GM18861 (cell line): ENCODE measurements at regions not wholly inside any gene's neighbourhood (a gene's known extent, or its start where the extent isn't known, plus 50 kb on each side); places are given as distances from the start of the nearest gene placed in this dataset.

Source experiments
- ATAC-seq: cut with Tn5 transposase; IDR thresholded peaks from one replicate; pipeline ENCODE4 v1.9.1; 2021; ENCODE audit not compliant: unreplicated experiment

DNA sequence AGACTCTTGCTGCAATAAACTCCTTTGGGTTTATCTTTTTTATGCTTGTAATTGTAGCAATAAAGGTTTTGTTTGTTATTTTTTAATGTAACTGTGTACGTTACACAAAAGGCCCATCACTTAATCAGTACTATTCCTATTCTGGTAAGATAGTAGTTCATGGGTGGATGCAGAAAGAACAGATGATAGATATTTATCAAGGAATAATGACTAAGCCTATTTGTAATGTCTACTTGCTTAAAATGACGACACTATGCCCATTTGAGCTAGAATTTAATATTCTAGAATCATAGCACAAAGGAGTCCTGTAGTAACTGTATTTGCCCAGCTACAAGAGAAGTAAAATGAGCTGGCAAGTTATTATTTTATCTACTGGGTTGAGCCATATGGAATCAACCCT is 235.4 kb upstream of the DYNLRB2 start:
- ATAC-seq: no peak

DNA sequence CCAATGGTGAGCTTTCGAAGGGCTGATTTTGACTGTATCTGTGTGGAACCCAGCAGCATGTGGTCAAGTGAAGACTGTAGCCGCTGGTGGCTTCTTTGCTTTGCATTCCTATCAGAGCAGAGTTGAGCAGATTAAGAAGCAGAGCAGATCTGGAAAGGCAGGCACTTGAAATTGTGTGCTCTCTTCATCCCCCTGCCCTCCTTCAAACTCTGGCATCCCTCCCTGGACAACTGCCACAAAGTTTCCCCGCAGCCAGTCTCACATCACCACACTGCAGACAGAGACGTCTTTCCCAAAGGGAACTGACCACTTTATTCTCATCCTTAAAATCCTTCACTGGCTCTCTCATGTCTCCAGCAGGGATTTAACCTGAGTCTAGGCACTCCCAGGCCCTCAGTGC is 237.1 kb upstream of the DYNLRB2 start:
- no peak for ATAC-seq

DNA sequence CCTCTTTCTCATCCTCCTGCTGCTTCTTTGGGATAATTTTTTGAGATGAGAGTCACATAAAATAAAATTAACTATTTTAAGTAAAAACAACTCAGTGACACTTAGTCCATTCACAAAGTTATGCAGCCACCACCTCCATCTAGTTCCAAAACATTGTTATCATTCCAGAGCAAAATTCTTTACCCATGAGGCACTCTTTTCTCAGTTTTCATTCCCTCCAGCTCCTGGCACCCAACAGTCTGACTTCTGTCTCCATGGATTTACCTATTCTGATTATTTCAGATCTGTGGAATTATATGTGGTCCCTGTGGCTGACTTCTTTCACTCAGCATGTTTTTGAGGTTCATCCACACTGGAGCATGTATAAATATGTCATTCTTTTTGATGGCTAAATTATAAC is 239.9 kb upstream of the DYNLRB2 start:
- ATAC-seq: no peak

DNA sequence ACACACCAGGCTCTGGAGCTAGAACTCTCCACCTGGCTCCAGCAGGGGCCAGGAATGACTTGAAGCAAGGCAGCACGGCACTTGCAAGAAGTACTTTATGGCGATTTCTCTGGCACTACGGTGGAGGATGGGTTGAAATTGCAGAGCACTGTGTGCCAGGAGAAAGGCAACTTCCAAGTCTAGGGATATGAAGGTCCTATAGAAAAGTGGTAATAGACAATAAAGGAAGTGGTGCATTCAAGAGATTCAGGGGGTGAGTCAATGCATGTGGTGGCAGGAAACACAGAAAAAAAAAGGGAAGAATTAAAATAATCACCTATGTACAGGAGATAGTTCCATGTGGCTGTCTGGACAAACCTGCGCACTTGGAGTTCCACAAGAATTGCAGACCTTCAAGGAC is 240.3 kb upstream of the DYNLRB2 start:
- no peak for ATAC-seq

DNA sequence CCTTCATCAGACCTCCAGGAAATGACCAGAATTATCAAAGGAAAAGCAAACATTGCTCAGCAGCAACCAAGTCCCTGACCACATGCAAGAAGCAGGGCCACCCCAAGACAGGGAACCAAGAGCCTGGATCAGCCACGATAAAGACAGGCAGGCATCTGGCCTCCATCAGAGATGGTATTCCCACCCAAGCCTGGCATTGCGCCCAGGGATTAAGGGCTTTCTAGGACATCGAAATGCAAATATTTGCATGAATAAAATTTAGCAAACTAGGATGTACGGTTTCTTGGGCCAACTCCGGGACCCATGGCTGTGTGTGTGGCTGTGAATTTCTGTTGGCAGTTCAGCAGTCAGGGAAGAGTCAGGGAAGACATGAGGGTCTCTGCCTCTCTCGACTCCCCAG is 241.4 kb upstream of the DYNLRB2 start:
- no peak for ATAC-seq

DNA sequence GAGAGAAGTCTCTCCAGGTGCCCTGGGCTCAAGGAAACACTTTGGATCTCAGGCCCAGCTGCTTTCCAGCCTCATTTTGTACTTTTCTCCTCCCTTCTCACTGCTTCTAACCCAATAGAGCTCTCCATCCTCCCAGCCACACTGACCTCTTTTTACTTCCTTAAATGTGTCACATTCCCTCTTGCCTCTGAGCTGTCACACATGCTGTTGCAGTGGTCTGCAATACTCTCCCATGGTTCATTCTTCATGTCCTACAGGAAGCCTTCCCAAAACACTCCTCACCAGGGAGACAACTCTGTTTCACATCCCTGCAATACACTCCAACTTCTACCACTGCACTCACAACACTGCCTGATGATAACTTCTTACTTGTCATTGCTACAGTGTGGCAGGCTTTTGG is 242.1 kb upstream of the DYNLRB2 start:
- ATAC-seq: no peak

DNA sequence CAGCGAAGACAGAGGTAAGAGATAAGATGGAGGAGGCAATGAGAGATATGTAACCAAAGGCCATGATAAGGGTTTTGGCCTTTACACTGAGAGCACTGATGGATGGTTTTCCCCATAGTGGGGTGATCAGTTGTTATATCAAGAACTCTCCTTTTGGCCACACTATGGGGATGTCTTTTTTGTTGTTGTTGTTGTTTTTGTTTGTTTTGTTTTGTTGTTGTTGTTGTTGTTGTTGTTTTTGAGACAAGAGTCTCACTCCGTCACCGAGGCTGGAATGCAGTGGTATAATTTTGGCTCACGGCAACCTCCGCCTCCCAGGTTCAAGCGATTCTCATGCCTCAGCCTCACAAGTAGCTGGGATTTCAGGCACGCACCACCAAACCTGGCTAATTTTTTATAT is 244.8 kb upstream of the DYNLRB2 start:
- ATAC-seq: no peak

DNA sequence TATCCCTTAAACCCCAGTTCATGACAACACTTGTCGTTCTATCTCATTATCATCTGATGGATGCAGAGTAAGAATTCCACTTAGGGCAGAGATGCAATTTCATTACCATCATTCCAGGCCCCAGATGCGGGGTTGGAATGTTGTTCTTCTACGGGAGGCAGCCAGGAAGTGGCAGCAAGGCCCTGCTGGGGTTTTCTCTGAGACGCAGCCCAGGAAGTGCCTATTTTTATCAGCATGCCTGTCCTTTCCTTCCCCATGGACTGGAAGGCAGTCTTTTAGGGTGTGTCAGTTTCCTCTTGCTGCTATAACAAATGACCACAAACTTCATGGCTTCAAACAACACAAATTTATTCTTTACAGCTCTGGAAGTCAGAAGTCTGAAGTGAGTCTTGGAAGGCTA is 246.6 kb upstream of the DYNLRB2 start:
- ATAC-seq: no peak

DNA sequence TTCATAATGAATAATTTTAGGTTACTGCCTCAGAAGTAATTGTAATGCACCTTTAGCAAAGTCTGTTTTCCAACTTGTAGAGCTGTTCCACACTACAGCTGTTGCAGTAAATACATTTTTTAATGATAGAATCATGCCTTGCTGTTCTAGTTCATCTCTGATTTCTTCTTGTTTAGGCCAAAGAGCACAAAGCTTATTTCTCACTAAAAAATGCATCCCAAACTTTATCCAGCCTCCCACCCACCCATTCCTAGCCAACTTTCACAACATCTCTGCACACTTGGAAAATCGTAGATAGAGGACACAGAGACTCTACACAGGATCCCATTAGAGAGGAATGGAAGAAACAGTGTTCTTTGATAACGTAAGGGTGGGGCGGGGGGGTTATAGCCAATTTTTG is 252.2 kb upstream of the DYNLRB2 start:
- no peak for ATAC-seq

DNA sequence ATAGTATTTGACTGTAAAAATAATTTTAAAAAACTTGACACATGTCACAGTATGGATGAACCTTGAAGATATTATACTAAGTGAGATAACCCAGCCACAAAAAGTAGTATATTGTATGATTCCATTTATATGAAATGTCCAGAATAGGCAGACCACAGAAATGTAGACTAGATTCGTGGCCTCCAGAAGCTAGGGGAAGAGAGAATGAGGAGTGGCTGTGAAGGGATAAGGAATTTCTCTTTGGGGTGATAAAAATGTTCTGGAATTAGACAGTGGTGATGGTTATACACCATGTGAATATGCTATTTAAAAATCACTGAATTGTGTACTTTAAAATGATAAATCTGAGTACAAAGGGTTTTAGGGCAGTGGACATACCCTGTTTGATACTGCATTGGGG is 253.1 kb upstream of the DYNLRB2 start:
- no peak for ATAC-seq

DNA sequence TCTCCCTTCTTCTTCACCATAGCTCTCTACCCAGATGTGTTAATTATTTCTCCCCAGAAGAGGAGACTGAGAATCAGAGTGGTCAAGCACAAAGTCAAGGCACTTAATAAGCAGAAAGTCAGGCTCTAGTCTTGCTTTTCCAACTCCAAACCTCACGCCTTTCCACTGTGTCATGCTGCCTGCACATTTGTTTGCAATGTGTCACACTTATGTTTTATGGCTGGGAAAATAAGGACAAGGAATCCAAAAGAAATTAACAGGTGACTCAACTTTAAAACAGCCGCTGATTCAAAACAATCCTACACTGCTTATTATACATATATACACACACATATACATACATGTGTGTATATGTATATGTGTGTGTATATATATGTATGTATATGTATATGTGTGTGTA is 255.7 kb upstream of the DYNLRB2 start:
- ATAC-seq: no peak

DNA sequence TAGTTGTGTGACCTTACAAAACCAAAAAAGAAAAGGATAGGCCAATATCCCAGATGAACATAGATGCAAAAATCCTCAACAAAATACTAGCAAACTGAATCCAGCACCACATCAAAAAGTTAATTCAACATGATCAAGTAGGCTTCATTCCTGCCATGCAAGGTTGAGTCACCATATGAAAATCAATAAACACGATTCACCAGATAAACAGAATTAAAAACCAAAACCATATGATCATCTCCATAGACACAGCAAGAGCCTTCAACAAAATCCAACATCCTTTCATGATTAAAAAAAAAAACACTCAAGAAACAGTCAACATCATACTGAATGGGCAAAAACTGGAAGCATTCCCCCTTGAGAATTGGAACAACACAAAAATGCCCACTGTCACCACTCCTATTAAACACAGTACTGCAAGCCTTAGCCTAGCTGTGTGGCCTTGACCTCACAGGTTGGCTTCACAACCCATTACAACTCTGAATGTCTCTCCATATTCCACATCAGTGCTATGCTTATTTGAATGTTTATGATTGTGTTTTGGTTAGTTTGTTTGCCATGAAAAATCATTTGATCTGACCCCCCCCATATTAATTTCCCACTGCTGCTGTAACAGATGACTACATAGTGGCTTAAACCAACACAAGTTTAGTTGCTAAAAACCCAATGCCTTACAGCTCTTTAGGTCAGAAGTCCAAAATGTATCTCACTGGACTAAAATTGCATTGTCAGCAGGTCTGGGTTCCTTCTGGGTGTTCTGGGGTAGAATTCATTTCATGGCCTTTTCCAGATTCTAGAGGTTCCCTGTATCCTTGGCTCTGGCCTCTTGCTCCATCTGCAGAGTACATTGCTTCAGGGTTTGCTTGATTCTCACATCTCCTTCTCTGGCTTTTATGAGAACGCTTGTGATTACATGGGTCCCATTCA is 257.1 kb upstream of the DYNLRB2 start:
- ATAC-seq: no peak

DNA sequence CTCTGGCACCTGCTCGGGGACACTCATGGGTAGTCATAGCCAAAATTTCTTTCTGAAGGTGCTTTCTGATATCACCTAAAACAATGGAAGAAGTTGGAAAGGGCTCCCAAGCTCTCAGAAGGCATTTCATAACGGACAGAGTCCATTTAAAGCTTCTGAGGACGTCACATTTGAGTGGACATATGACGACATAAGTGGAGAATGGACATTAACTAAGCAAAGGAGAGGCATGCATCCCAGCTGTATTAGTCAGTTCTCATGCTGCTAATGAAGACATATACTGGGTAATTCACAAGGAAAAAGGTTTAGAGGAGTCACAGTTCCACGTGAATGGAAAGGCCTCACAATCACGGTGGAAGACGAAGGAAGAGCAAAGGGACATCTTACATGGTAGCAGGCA is 260.2 kb upstream of the DYNLRB2 start:
- ATAC-seq: no peak

DNA sequence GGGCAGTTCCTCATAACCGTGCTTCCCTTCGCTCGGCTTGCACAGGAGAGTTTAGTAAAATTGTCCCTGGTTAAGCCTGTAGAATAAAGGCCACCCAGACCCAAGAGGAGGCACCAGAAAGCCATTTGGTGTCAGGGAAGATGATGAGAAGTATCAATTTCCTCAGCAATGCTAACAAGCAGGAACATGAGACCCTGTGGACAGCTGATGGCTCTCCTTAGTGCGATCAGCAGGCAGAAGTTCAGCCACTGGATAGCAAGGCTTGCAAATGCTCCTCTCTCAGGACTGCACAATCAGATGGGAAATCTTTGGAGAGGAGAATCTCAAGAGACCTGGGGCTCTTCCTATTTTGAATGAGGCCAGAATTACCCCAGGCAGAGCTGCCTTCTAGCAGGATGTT is 261.1 kb upstream of the DYNLRB2 start:
- ATAC-seq: no peak

DNA sequence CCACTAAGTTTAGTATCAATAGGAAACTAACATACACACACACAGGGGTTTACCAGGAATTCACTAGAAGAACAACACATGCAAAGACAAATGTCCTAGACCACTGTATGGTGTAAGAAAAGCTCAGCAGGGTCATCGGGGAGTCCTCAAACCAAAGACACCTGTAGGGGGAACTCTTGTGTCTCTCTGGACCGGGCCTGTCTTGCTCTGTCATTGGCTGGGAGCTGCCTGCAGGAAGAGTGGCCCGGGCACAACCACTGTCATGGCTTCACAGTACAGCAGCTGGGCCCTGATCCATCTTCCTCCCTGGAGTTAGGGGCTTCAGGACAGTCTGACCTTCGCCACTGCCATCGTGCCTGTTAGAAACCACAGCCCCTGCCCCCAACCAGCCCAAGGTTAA is 263.6 kb upstream of the DYNLRB2 start:
- ATAC-seq: no peak

DNA sequence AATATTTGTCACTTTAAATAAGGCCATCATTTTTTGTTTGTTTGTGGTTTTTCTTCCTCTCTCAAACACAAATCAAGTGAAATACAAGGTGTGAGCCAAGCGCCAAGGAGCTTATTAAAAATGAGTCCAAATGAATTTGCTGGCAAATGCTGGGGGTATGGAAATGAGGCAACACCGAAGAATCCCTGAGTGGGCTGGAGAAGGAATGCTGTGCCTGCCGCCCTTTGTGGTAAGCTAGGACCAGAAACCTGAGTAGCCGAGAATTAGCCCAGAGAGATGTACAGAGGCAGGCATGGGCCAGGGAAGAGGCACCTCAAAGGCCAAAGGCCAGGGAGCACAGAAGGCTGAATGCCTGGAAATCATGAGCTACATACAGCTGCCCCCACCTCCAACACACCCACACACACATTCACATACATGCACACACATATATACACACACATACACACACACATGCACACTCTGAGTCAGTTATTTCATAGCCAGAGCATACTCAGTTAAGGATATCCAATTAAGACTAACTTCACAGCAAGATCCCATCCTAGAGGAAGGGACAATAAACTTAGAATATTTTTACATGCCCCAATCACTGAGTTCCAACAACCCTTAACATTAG is 266.1 kb upstream of the DYNLRB2 start:
- ATAC-seq: no peak

DNA sequence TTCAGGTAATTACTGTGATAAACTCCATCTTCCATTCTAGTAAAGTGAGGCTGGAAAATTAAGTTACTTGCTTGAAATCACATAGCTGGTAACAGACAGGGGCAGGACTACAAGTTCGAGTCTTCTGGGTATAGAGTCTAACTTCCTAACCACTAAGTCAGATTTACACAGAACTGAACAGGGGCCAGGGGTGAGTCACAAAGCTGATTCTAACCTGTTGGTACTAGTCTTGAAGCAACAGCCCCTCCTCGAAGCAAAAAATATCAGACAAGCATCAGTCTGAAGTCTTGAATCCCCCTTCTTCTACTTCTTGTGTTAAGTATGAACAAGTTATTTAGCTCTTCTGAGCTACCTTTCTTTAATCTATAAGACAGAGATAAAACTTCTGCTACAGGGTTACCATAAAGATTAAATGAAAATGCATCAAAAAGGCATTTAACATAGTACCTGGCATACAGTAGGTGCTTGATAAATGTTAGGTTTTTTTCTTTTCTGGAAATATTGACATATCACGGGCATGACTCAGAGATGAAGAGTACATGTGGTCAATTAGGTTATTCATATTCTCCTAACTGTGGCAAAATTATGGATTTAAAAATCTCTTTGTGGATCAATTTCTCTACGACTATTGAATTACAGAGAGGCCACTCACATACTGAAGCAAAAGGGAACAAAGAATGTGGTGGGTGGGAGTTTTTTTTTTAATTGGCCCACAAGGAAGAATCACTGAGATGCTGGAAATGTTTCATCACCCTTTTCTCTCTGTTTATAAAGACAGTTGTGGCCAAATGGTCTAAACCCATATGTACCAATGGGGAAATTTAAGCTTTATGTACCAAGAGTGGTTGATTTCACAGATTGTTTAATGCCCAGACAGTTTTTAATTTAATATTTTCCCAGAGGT is 266.9 kb upstream of the DYNLRB2 start:
- ATAC-seq: no peak

DNA sequence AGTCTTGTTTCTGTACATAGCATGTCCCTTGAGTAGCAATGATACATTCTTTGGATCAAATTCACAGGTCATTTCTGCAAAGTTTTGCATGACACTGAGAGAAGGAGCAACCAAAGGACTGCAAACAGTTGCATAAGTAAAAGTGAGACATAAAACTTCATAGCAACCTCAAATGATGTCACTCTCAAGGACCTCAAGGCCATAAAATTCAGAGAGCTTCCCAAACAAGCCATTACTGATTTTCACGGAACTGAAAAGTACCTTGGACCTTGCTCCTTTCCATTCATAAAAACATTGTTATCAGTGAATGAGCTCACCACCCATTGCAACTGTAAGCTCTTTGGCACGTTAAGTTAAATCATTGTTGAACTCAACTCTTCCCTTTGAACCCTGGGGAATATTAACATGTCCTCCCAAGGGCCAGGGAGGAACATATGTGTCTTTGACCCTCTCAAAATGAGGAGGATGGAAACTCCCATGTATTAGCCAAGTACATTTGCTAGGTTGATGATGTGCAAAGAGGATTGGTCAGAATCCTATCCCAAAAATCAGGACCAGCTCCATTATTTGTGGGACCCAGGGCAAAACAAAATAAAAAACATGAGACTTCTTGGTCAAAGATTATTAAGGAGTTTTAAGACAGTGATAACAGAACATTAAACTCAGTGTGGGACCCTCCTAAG is 275.0 kb upstream of the DYNLRB2 start:
- no peak for ATAC-seq

DNA sequence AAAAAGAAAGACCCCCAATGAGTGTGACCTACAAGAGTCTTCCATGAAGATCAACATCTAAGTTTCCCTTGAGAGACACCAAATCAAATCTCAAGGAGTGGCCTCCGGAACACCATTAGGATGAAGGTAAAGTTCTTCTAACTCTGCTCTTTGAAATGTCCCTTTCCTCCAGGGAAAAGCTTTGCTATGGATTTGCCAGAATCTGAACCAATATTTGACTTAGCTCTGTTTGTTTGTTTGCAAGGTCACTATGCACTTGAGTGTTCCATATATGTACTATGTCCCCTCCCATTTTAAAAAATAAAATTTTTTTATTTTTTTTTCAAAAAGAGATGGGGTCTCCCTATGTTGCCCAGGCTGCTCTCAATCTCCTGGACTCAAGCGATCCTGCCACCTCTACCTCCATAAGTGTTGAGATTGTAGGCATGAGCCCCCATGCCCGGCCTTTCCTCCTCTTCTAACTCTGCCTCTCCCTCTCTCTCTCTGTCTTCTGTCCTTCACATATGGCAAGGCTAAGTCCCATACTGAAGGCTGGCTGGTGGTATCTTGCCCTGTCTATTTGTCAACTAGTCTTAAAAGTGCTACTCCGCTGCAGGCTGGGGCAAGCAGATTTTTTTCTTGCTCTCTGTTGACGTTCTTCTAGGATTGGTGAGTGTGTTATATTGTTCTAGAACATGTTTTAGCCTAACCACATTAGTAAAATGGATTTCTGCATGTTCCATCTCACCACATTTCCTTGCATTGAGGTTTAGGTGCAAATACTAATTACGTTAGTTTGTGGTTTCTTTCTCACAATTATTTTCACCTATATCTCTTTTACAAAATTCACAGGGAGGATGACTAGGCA is 276.7 kb upstream of the DYNLRB2 start:
- ATAC-seq: no peak

DNA sequence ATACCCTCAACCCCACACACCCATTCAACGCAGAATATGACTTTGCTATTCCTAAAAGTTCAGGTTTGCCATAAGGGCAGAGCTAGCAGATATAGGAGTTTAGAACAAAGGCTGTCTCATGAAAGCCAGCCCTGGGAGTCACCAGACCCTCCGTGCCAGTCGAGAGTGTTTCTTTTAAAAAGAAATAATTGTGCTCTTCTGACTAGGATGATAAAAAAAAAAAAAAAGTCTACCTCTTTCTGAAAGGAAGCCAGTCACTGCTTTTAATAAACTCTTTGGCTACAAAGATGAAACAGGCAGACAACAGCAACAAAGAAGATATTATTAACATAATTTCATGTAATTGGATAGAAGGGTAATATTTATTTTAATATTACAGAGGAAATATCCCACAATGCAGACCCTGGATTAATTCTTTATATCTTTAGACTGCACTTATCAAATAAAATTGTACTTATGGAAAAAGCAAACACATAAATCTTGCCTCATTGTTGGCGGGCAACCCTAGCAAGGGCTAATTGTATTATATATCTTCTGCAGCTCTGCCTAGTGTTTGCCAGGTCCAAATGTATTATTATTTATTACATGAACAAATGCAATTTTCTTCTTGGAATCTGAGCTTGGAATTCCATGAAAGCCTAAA is 277.5 kb upstream of the DYNLRB2 start:
- no peak for ATAC-seq
